B cell (primary cell): ENCODE measurements at regions not wholly inside any gene's neighbourhood (a gene's known extent, or its start where the extent isn't known, plus 50 kb on each side); places are given as distances from the start of the nearest gene placed in this dataset.

ENCODE experiments used
- ATAC-seq: fragments of 200-7000 bp; cut with Tn5 transposase; one replicate; pipeline ENCODE4 v1.10.0; 2021; ENCODE audit warnings: low read depth, mild to moderate bottlenecking, moderate number of reproducible peaks, moderate library complexity
- CTCF ChIA-PET: fragments of 350-600 bp; sonication (Branson Sonifier 250); formaldehyde crosslinking; loops from one replicate; lab custom pipeline; 2021; ENCODE audit warnings: antibody characterized with exemption, inconsistent platforms; lab: Charles Lee
- POLR2A ChIA-PET: fragments of 350-600 bp; sonication (Branson Sonifier 250); formaldehyde crosslinking; loops from one replicate; lab custom pipeline; 2021; ENCODE audit warnings: antibody characterized with exemption; lab: Charles Lee
- DNase-seq: peaks from one replicate; pipeline ENCODE4 v3.0.0; 2013
- H2AFZ ChIP-seq: 2 replicates; pipeline ENCODE4 v1.6.1; 2012; ENCODE audit warnings: mild to moderate bottlenecking, low read depth, low read length; ENCODE audit not compliant: insufficient read depth, poor library complexity, severe bottlenecking
- H3K27ac ChIP-seq, 2 donors: 1 replicate in 1 of 2; 2 replicates in 1 of 2; pipeline ENCODE4 v1.5.1; 2012 to 2013; ENCODE audit warnings: low read length in 2 of 2, mild to moderate bottlenecking in 2 of 2, moderate library complexity in 1 of 2
- H3K27me3 ChIP-seq, 4 experiments: fragments of 200-600 bp in 1 of 4; sonication (generic) in 1 of 4; replicated peaks in 1 of 4; 1 replicate in 2 of 4; 2 replicates in 2 of 4; pipeline versions ENCODE4 v1.6.1 to v1.7.0; 2013 to 2016; ENCODE audit warnings: low read length in 3 of 4, mild to moderate bottlenecking in 2 of 4, mixed read lengths in 1 of 4, moderate library complexity in 1 of 4; ENCODE audit not compliant: insufficient read depth in 4 of 4, control insufficient read depth in 3 of 4; ENCODE audit errors: control extremely low read depth in 1 of 4
- H3K36me3 ChIP-seq, 2 experiments: replicated peaks in 1 of 2; 1 replicate in 1 of 2; 2 replicates in 1 of 2; pipeline versions ENCODE4 v1.6.1 to v1.7.1; 2013; ENCODE audit warnings: low read length in 1 of 2; ENCODE audit not compliant: insufficient read depth in 2 of 2, control insufficient read depth in 1 of 2; ENCODE audit errors: control extremely low read depth in 1 of 2, extremely low read depth in 1 of 2
- H3K4me1 ChIP-seq, 2 donors: fragments of 200-600 bp in 1 of 2; sonication (generic) in 1 of 2; 1 replicate in 1 of 2; 2 replicates in 1 of 2; pipeline versions ENCODE4 v1.5.1 to v1.6.1; 2013 to 2017; ENCODE audit warnings: low read length in 2 of 2; ENCODE audit not compliant: control insufficient read depth in 2 of 2, insufficient read depth in 2 of 2
- H3K4me2 ChIP-seq: replicated peaks from 2 replicates; pipeline ENCODE3; 2012; ENCODE audit warnings: mild to moderate bottlenecking, low read depth, low read length; ENCODE audit not compliant: poor library complexity, severe bottlenecking
- H3K4me3 ChIP-seq, 5 experiments: fragments of 200-600 bp in 1 of 5; sonication (generic) in 1 of 5; 1 replicate in 3 of 5; 2 replicates in 2 of 5; pipeline versions ENCODE4 v1.5.1 to v1.7.0; 2011 to 2016; ENCODE audit warnings: low read length in 4 of 5, mild to moderate bottlenecking in 4 of 5, low read depth in 2 of 5, control low read depth in 1 of 5, moderate library complexity in 1 of 5; ENCODE audit not compliant: insufficient read depth in 1 of 5; ENCODE audit errors: control extremely low read depth in 1 of 5, extremely low read depth in 1 of 5
- H3K79me2 ChIP-seq: fragments of 200-600 bp; sonication (generic); one replicate; pipeline ENCODE4 v1.6.0; 2016; ENCODE audit warnings: low read length; ENCODE audit not compliant: control insufficient read depth, insufficient read depth
- H3K9ac ChIP-seq: fragments of 200-600 bp; sonication (generic); 2 replicates; pipeline ENCODE4 v1.6.1; 2017; ENCODE audit warnings: mild to moderate bottlenecking, low read length, moderate library complexity
- H3K9me3 ChIP-seq, 3 donors: one replicate each; pipeline versions ENCODE4 v1.6.1 to v1.7.1; 2013; ENCODE audit warnings: low read length in 2 of 3; ENCODE audit not compliant: control insufficient read depth in 2 of 3, insufficient read depth in 1 of 3; ENCODE audit errors: control extremely low read depth in 1 of 3
- H4K20me1 ChIP-seq: 2 replicates; pipeline ENCODE4 v1.6.0; 2012; ENCODE audit warnings: mild to moderate bottlenecking, low read length; ENCODE audit not compliant: insufficient read depth, control insufficient read depth, poor library complexity, severe bottlenecking
- H3K27ac Mint-ChIP-seq: one replicate; pipeline ENCODE4 v1.8.0; 2021; ENCODE audit warnings: mixed read lengths
- H3K27me3 Mint-ChIP-seq: one replicate; pipeline ENCODE4 v1.8.0; 2021; ENCODE audit warnings: mixed read lengths
- H3K4me1 Mint-ChIP-seq: one replicate; pipeline ENCODE4 v1.8.0; 2021; ENCODE audit warnings: mixed read lengths
- H3K4me3 Mint-ChIP-seq: one replicate; pipeline ENCODE4 v1.8.0; 2021; ENCODE audit warnings: mixed read lengths
- H3K9me3 Mint-ChIP-seq: one replicate; pipeline ENCODE4 v1.8.0; 2022; ENCODE audit warnings: mixed read lengths; ENCODE audit not compliant: insufficient read depth
- EZH2 ChIP-seq: IDR thresholded peaks from 2 replicates; pipeline ENCODE4 v1.6.1; 2012; ENCODE audit warnings: borderline replicate concordance, low read depth, mild to moderate bottlenecking, moderate library complexity, low read length; ENCODE audit not compliant: insufficient read depth, poor library complexity, severe bottlenecking
- WGBS: methylation state at CpG from one replicate; pipeline ENCODE4 v1.1.5; 2013; ENCODE audit warnings: missing lambda C conversion rate; ENCODE audit not compliant: insufficient coverage; 5-methylcytosine and 5-hydroxymethylcytosine counted together
- intact Hi-C: fragments of 100-400 bp; cut with micrococcal nuclease; formaldehyde crosslinking; loops from one replicate; pipeline ENCODE4 v1.10.0; 2022
- TF ChIP-seq, protein P1 (sequence below): fragments of 200-600 bp; IDR thresholded peaks from one replicate; pipeline ENCODE4 v1.8.0; 2022; ENCODE audit warnings: antibody characterized with exemption, mild to moderate bottlenecking

- intact Hi-C loops, result no loop called here
- peaks cover 4% of the 10 kb centered on the region for H3K27me3 Mint-ChIP-seq
- H3K27ac Mint-ChIP-seq, result no peak overlapping the region
- no peak overlapping the region for H2AFZ ChIP-seq
- H3K27me3 ChIP-seq, result no peaks in the 10 kb centered on the region
- CTCF ChIA-PET, result no interaction called here
- DNase-seq, result no peak
- H3K9me3 ChIP-seq, result no peaks in the 10 kb centered on the region
- 88% methylated on average over 5 of the region's 6 CpGs for WGBS
- H3K4me3 Mint-ChIP-seq, result no peak overlapping the region
- H3K4me2 ChIP-seq, result no peak overlapping the region
- H4K20me1 ChIP-seq, result no peaks in the 10 kb centered on the region
- peaks cover 4 to 7% of the 10 kb centered on the region in 2 donors for H3K4me1 ChIP-seq
- peaks cover 10% of the 10 kb centered on the region for H3K4me1 Mint-ChIP-seq
- H3K9ac ChIP-seq, result no peak overlapping the region
- no peaks in the 10 kb centered on the region for H3K36me3 ChIP-seq
- TF ChIP-seq EZH2, result no peak
- TF ChIP-seq, protein P1, sequence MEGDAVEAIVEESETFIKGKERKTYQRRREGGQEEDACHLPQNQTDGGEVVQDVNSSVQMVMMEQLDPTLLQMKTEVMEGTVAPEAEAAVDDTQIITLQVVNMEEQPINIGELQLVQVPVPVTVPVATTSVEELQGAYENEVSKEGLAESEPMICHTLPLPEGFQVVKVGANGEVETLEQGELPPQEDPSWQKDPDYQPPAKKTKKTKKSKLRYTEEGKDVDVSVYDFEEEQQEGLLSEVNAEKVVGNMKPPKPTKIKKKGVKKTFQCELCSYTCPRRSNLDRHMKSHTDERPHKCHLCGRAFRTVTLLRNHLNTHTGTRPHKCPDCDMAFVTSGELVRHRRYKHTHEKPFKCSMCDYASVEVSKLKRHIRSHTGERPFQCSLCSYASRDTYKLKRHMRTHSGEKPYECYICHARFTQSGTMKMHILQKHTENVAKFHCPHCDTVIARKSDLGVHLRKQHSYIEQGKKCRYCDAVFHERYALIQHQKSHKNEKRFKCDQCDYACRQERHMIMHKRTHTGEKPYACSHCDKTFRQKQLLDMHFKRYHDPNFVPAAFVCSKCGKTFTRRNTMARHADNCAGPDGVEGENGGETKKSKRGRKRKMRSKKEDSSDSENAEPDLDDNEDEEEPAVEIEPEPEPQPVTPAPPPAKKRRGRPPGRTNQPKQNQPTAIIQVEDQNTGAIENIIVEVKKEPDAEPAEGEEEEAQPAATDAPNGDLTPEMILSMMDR, result no peak
- no peak overlapping the region for H3K4me3 ChIP-seq
- H3K79me2 ChIP-seq, result no peaks in the 10 kb centered on the region
- H3K9me3 Mint-ChIP-seq, result no peaks in the 10 kb centered on the region
- no peak for ATAC-seq
- POLR2A ChIA-PET, result no interaction called here
- H3K27ac ChIP-seq, result no peak overlapping the region
Observed at GRCh38 chr1:56418151-56418631, 161.2 kb downstream of the PLPP3 start.

DNA sequence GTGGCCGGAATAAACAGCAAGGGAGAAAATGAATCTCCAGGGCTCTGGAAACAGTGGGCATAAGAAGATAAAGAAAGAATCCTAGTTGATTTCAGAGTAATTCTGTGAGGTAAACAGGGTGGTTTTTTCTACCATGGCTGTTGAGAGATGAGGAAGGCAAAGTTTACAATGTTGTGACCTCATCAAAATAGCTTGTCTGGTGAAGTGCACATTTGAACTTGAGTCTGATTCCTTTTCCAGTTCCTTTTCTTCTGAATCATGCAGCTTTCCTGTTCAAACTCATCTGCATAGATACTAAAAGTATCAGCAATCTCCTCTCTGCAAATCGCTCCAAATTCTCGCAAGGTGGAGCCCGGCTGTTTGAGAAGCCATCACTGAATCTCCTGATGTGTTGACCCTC is 161.7 kb downstream of the PLPP3 start:
- no peak overlapping the region for H3K27ac ChIP-seq
- intact Hi-C loops, result no loop called here
- H3K4me2 ChIP-seq, result no peak overlapping the region
- POLR2A ChIA-PET, result no interaction called here
- TF ChIP-seq, protein P1, result no peak
- TF ChIP-seq EZH2, result no peak
- H3K36me3 ChIP-seq, result no peaks in the 10 kb centered on the region
- H3K9me3 ChIP-seq, result no peaks in the 10 kb centered on the region
- H3K4me3 ChIP-seq, result no peak overlapping the region
- Mint-ChIP-seq H3K27ac (no peak overlapping the region), H3K4me1 (peaks cover 10% of the 10 kb centered on the region), H3K9me3 (no peaks in the 10 kb centered on the region), H3K27me3 (peaks cover 4% of the 10 kb centered on the region), H3K4me3 (no peak overlapping the region)
- no peaks in the 10 kb centered on the region for H3K79me2 ChIP-seq
- ATAC-seq, result no peak
- DNase-seq, result no peak
- H4K20me1 ChIP-seq, result no peaks in the 10 kb centered on the region
- WGBS, result 100% methylated on average over 4 of the region's 4 CpGs
- no peaks in the 10 kb centered on the region for H3K27me3 ChIP-seq
- H3K9ac ChIP-seq, result no peak overlapping the region
- no peak overlapping the region for H2AFZ ChIP-seq
- peaks cover 3 to 6% of the 10 kb centered on the region in 2 donors for H3K4me1 ChIP-seq
- CTCF ChIA-PET, result no interaction called here
